ENCODE measurements at regions not wholly inside any gene's neighbourhood (a gene's known extent, or its start where the extent isn't known, plus 50 kb on each side); places are given as distances from the start of the nearest gene placed in this dataset.

DNA sequence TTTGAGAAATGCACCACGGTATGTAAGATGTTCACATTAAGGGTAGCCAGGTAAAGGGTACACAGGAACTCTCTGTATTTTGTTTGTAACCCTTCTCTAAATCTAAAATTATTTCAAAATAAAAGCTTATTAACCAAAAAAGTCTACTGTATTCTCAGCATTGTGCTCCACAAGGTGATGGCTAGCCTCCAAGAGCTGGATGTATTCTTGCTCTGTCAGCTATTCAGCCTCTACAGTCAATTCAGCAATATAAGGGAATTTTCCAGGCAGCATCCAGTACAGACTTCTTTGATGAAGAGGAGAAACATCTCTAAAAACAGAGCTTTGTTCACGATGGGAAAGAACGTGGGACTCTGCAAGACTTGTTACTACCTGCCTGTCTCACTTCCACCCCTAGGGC is 63.5 kb upstream of the MAOA start:
- Histone ChIP-seq H3K4me2 (ENCODE audit: extremely low read depth, insufficient read depth, low read length) (no peak overlapping the region), H3K4me3 (replicated peaks in 1 of 4; ENCODE audit: control extremely low read depth in 1 of 4, insufficient read depth in 1 of 4, low read depth in 3 of 4, low read length in 4 of 4) (no peak overlapping the region), H3K4me1 (ENCODE audit: control insufficient read depth, extremely low read depth, insufficient read depth, low read length) (no peaks in the 10 kb centered on the region), H3K79me2 (ENCODE audit: control insufficient read depth, insufficient read depth, low read length) (no peaks in the 10 kb centered on the region), H3K36me3 (ENCODE audit: control insufficient read depth, insufficient read depth, low read length) (no peaks in the 10 kb centered on the region), H4K20me1 (ENCODE audit: control insufficient read depth, extremely low read depth, insufficient read depth, low read length) (no peaks in the 10 kb centered on the region), H3K9me3 (ENCODE audit: control insufficient read depth, insufficient read depth, low read depth, low read length) (no peaks in the 10 kb centered on the region), H3K27me3 (ENCODE audit: control insufficient read depth, insufficient read depth, low read length) (no peaks in the 10 kb centered on the region), H3K27ac (ENCODE audit: insufficient read depth, low read length) (no peak overlapping the region), H2AFZ (ENCODE audit: low read length) (no peak overlapping the region), H3K9ac (ENCODE audit: insufficient read depth, low read length) (no peak overlapping the region)
- peak in 1 of 2 donors; percentile 42 for DNase-seq (ENCODE audit: low read depth in 2 of 2)
- TF ChIP-seq, protein P1, sequence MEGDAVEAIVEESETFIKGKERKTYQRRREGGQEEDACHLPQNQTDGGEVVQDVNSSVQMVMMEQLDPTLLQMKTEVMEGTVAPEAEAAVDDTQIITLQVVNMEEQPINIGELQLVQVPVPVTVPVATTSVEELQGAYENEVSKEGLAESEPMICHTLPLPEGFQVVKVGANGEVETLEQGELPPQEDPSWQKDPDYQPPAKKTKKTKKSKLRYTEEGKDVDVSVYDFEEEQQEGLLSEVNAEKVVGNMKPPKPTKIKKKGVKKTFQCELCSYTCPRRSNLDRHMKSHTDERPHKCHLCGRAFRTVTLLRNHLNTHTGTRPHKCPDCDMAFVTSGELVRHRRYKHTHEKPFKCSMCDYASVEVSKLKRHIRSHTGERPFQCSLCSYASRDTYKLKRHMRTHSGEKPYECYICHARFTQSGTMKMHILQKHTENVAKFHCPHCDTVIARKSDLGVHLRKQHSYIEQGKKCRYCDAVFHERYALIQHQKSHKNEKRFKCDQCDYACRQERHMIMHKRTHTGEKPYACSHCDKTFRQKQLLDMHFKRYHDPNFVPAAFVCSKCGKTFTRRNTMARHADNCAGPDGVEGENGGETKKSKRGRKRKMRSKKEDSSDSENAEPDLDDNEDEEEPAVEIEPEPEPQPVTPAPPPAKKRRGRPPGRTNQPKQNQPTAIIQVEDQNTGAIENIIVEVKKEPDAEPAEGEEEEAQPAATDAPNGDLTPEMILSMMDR (conservative IDR thresholded peaks at IDR 0.05 in 1 of 2, IDR thresholded peaks at IDR 0.05 in 1 of 2; ENCODE audit: low read depth in 1 of 2, low read length in 2 of 2): no peak
- TF ChIP-seq EZH2 (IDR thresholded peaks at IDR 0.05; ENCODE audit: low read length, missing control alignments): no peak

DNA sequence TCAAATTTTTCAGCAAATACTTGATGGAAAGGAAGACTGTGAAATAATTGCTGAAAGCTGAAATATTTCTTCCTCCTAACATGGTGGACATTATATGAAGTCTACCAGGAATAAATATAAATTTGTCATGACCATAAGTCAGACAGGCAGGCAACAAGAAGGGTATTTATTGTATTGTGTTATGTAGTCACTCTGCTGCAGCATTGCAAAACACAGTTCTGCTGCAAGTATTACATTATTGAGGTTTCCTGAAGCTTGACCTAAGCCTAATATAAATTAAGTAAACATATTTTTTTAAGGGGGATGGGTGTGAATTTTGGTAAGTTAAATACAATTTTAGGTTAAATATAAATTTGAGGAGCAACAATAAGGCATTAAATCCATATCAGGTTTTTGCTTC is 60.2 kb upstream of the MAOA start:
- no peak for TF ChIP-seq EZH2 (IDR thresholded peaks at IDR 0.05; ENCODE audit: low read length, missing control alignments)
- TF ChIP-seq, protein P1 (conservative IDR thresholded peaks at IDR 0.05 in 1 of 2, IDR thresholded peaks at IDR 0.05 in 1 of 2; ENCODE audit: low read depth in 1 of 2, low read length in 2 of 2): no peak
- peak in 1 of 2 donors; percentile 62 for DNase-seq (ENCODE audit: low read depth in 2 of 2)

DNA sequence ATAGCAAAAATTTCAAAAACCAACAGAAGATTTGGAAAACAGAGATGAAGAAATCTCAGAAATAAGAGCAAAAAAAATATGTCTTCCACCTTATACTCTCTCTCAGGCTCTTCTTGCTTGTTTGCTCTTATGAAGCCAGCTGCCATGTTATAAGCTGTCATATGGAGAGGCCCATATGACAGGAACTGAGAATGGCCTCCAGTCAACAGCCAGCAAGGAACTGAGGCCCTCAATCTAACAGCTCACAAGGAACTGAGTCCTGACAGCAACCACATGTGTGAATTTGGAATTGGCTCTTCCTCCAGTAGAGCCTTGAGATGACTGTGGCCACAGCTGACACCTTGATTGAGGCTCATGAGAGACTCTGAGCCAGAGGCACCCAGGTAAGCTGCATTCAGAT is 51.3 kb upstream of the MAOA start:
- Histone ChIP-seq H4K20me1 (ENCODE audit: control insufficient read depth, extremely low read depth, insufficient read depth, low read length) (no peaks in the 10 kb centered on the region), H3K9ac (ENCODE audit: insufficient read depth, low read length) (no peak overlapping the region), H3K27me3 (ENCODE audit: control insufficient read depth, insufficient read depth, low read length) (no peaks in the 10 kb centered on the region), H3K27ac (ENCODE audit: insufficient read depth, low read length) (no peak overlapping the region), H3K9me3 (ENCODE audit: control insufficient read depth, insufficient read depth, low read depth, low read length) (no peaks in the 10 kb centered on the region), H3K4me2 (ENCODE audit: extremely low read depth, insufficient read depth, low read length) (no peak overlapping the region), H2AFZ (ENCODE audit: low read length) (peak overlapping the region; percentile 41), H3K36me3 (ENCODE audit: control insufficient read depth, insufficient read depth, low read length) (no peaks in the 10 kb centered on the region), H3K4me3 (replicated peaks in 1 of 4; ENCODE audit: control extremely low read depth in 1 of 4, insufficient read depth in 1 of 4, low read depth in 3 of 4, low read length in 4 of 4) (no peak overlapping the region), H3K4me1 (ENCODE audit: control insufficient read depth, extremely low read depth, insufficient read depth, low read length) (no peaks in the 10 kb centered on the region), H3K79me2 (ENCODE audit: control insufficient read depth, insufficient read depth, low read length) (no peaks in the 10 kb centered on the region)
- no peak for DNase-seq (ENCODE audit: low read depth in 2 of 2)
- TF ChIP-seq EZH2 (IDR thresholded peaks at IDR 0.05; ENCODE audit: low read length, missing control alignments): no peak
- TF ChIP-seq, protein P1 (conservative IDR thresholded peaks at IDR 0.05 in 1 of 2, IDR thresholded peaks at IDR 0.05 in 1 of 2; ENCODE audit: low read depth in 1 of 2, low read length in 2 of 2): no peak

More for the DNA sequence above, 60.2 kb upstream of the MAOA start:
- H3K27ac ChIP-seq (ENCODE audit: insufficient read depth, low read length): no peak overlapping the region
- no peaks in the 10 kb centered on the region for H3K36me3 ChIP-seq (ENCODE audit: control insufficient read depth, insufficient read depth, low read length)
- no peak overlapping the region for H2AFZ ChIP-seq (ENCODE audit: low read length)
- no peak overlapping the region for H3K9ac ChIP-seq (ENCODE audit: insufficient read depth, low read length)
- no peaks in the 10 kb centered on the region for H3K27me3 ChIP-seq (ENCODE audit: control insufficient read depth, insufficient read depth, low read length)
- no peak overlapping the region for H3K4me2 ChIP-seq (ENCODE audit: extremely low read depth, insufficient read depth, low read length)
- H3K79me2 ChIP-seq (ENCODE audit: control insufficient read depth, insufficient read depth, low read length): no peaks in the 10 kb centered on the region
- H3K9me3 ChIP-seq (ENCODE audit: control insufficient read depth, insufficient read depth, low read depth, low read length): no peaks in the 10 kb centered on the region
- H4K20me1 ChIP-seq (ENCODE audit: control insufficient read depth, extremely low read depth, insufficient read depth, low read length): no peaks in the 10 kb centered on the region
- no peak overlapping the region for H3K4me3 ChIP-seq (replicated peaks in 1 of 4; ENCODE audit: control extremely low read depth in 1 of 4, insufficient read depth in 1 of 4, low read depth in 3 of 4, low read length in 4 of 4)
- H3K4me1 ChIP-seq (ENCODE audit: control insufficient read depth, extremely low read depth, insufficient read depth, low read length): no peaks in the 10 kb centered on the region
